ENCODE measurements at regions not wholly inside any gene's neighbourhood (a gene's known extent, or its start where the extent isn't known, plus 50 kb on each side); places are given as distances from the start of the nearest gene placed in this dataset.

GRCh38 chr6:92541448-92542060 lies 877.8 kb downstream of the EPHA7 start:
- no peak for TF ChIP-seq EGR1 (IDR thresholded peaks at IDR 0.05; ENCODE audit: borderline replicate concordance in 1 of 2, low read depth in 2 of 2, low read length in 2 of 2)
- no peak for TF ChIP-seq CHD2 (IDR thresholded peaks at IDR 0.05; ENCODE audit: borderline replicate concordance, low read depth, low read length)
- no peak for TF ChIP-seq POLR2A (IDR thresholded peaks at IDR 0.05; ENCODE audit: low read depth, low read length)
- no peak for TF ChIP-seq TCF7 (IDR thresholded peaks at IDR 0.05; ENCODE audit: borderline replicate concordance)
- TF ChIP-seq LARP7 (IDR thresholded peaks at IDR 0.05) = no peak
- TF ChIP-seq EZH2 (IDR thresholded peaks at IDR 0.05; ENCODE audit: borderline replicate concordance, control insufficient read depth, low read depth, low read length) = no peak
- TF ChIP-seq SIN3A (IDR thresholded peaks at IDR 0.05; ENCODE audit: low read depth, low read length) = no peak

Data from GM12878 (cell line).